CD4-positive, alpha-beta T cell treated with Interleukin-21 for 1 hour (primary cell): ENCODE measurements at regions not wholly inside any gene's neighbourhood (a gene's known extent, or its start where the extent isn't known, plus 50 kb on each side); places are given as distances from the start of the nearest gene placed in this dataset.
"Not testable (repeated sequence)": the region's sequence is repeated elsewhere in the genome, so short reads cannot be mapped to it uniquely, and the experiment has no call there.

Source experiments
- DNase-seq: peaks from one replicate; pipeline ENCODE4 v3.0.0-alpha.2; 2020

GRCh38 chrX:98068024-98068580 lies 1184.4 kb downstream of the RPA4 start:
- DNase-seq: no peak

- DNase-seq: no peak
These were observed 1187.6 kb downstream of the RPA4 start for GRCh38 chrX:98071331-98071730.

GRCh38 chrX:98077440-98077839 lies 1193.7 kb downstream of the RPA4 start:
- no peak for DNase-seq

- no peak for DNase-seq
These were observed 1228.0 kb downstream of the RPA4 start for GRCh38 chrX:98111684-98112083.

- DNase-seq: no peak
These were observed 1230.3 kb downstream of the RPA4 start for GRCh38 chrX:98114021-98114420.

- DNase-seq: no peak
These were observed 1257.8 kb downstream of the RPA4 start for GRCh38 chrX:98141466-98141865.

GRCh38 chrX:98191003-98191402 lies 1307.3 kb downstream of the RPA4 start:
- no peak for DNase-seq

GRCh38 chrX:98194036-98194435 lies 1310.3 kb downstream of the RPA4 start:
- no peak for DNase-seq

GRCh38 chrX:98203800-98204199 lies 1320.1 kb downstream of the RPA4 start:
- no peak for DNase-seq

GRCh38 chrX:98207947-98208346 lies 1324.2 kb downstream of the RPA4 start:
- no peak for DNase-seq

GRCh38 chrX:98231003-98231402 lies 1347.3 kb downstream of the RPA4 start:
- no peak for DNase-seq

- not testable (repeated sequence) for DNase-seq
These were observed 1356.4 kb downstream of the RPA4 start for GRCh38 chrX:98240061-98240460.

GRCh38 chrX:98263135-98263534 lies 1379.4 kb downstream of the RPA4 start:
- DNase-seq: no peak

GRCh38 chrX:98289726-98290125 lies 1406.0 kb downstream of the RPA4 start:
- no peak for DNase-seq

GRCh38 chrX:98294310-98294709 lies 1410.6 kb downstream of the RPA4 start:
- no peak for DNase-seq

- DNase-seq: no peak
These were observed 1412.4 kb downstream of the RPA4 start for GRCh38 chrX:98296129-98296528.

GRCh38 chrX:98299785-98300184 lies 1416.1 kb downstream of the RPA4 start:
- DNase-seq: no peak

GRCh38 chrX:98300536-98300935 lies 1416.8 kb downstream of the RPA4 start:
- not testable (repeated sequence) for DNase-seq

- DNase-seq: no peak
These were observed 1447.7 kb downstream of the RPA4 start for GRCh38 chrX:98331407-98331806.

GRCh38 chrX:98338544-98338943 lies 1454.8 kb downstream of the RPA4 start:
- DNase-seq: no peak

- DNase-seq: no peak
These were observed 1467.2 kb downstream of the RPA4 start for GRCh38 chrX:98350940-98351339.

GRCh38 chrX:98357146-98357545 lies 1473.4 kb downstream of the RPA4 start:
- no peak for DNase-seq

GRCh38 chrX:98362630-98363029 lies 1478.9 kb downstream of the RPA4 start:
- no peak for DNase-seq

- DNase-seq: no peak
These were observed 1488.3 kb downstream of the RPA4 start for GRCh38 chrX:98371994-98372393.

- DNase-seq: no peak
These were observed 1495.4 kb downstream of the RPA4 start for GRCh38 chrX:98379134-98379533.

- no peak for DNase-seq
These were observed 1496.4 kb downstream of the RPA4 start for GRCh38 chrX:98380106-98380505.
